Mucosa of descending colon (tissue), 3 donors: ENCODE measurements at regions not wholly inside any gene's neighbourhood (a gene's known extent, or its start where the extent isn't known, plus 50 kb on each side); places are given as distances from the start of the nearest gene placed in this dataset.

Experiments
- ATAC-seq: fragments of 200-7000 bp; cut with Tn5 transposase; one replicate; pipeline ENCODE4 v1.9.1; 2020; ENCODE audit warnings: mild to moderate bottlenecking, moderate library complexity
- DNase-seq, 3 donors: peaks; one replicate each; pipeline ENCODE4 v3.0.0-alpha.2; 2020
- H3K36me3 ChIP-seq: fragments of 200-600 bp; one replicate; pipeline ENCODE4 v1.8.0; 2021; ENCODE audit warnings: low read depth, mild to moderate bottlenecking
- H3K4me1 ChIP-seq: fragments of 200-600 bp; one replicate; pipeline ENCODE4 v1.8.0; 2021; ENCODE audit warnings: low read depth, mild to moderate bottlenecking
- H3K4me3 ChIP-seq: fragments of 200-600 bp; one replicate; pipeline ENCODE4 v1.8.0; 2021; ENCODE audit warnings: mild to moderate bottlenecking
- H3K9me3 ChIP-seq: fragments of 200-600 bp; one replicate; pipeline ENCODE4 v1.8.0; 2021; ENCODE audit warnings: mild to moderate bottlenecking
- intact Hi-C, 2 donors: fragments of 100-400 bp; cut with DNase I in 1 of 2; cut with micrococcal nuclease in 1 of 2; formaldehyde crosslinking; loops; one replicate each; pipeline versions ENCODE4 v1.11.0 to v1.11.1; 2022; cut with DNase I, micrococcal nuclease
- TF ChIP-seq, protein P1 (sequence below): fragments of 200-600 bp; IDR thresholded peaks from one replicate; pipeline ENCODE4 v1.8.0; 2022; ENCODE audit warnings: antibody characterized with exemption, mild to moderate bottlenecking
- donor health status: DM: no; HTN: no; CAD: no; lungs with moderate emphysema.
- donor health status: DM: no; HTN: no; CAD: no.
- donor health status: DM: no; HTN: yes; CAD: no.

DNA sequence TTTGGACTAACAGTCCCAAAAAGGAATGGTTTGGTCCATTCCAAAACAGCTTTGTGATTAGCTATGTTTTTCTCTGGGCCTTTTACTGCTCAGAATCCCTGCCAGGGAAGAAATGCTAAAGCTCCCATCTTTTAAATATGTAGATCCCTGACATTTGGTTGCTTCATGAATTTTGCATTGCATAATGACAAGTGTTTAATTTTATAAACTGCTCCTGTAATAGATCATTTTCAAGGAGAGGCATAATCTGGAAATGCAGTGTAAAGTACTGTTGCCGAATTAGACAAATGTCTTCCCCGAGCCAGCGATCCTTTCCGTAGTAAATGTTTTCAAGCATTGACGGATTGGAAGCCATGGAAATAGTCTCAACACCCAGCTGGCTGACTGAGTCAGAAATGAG, 291.3 kb upstream of the PRKD1 start:
- intact Hi-C loops, result loop anchor here in 1 of 2 donors (10.0 kb wide), 1 partner anchor 664 kb away; no protein-coding TSS in a partner anchor

GRCh38 chr14:30221546-30221945, 293.9 kb upstream of the PRKD1 start:
- intact Hi-C loops, result no loop called here
- TF ChIP-seq, protein P1, sequence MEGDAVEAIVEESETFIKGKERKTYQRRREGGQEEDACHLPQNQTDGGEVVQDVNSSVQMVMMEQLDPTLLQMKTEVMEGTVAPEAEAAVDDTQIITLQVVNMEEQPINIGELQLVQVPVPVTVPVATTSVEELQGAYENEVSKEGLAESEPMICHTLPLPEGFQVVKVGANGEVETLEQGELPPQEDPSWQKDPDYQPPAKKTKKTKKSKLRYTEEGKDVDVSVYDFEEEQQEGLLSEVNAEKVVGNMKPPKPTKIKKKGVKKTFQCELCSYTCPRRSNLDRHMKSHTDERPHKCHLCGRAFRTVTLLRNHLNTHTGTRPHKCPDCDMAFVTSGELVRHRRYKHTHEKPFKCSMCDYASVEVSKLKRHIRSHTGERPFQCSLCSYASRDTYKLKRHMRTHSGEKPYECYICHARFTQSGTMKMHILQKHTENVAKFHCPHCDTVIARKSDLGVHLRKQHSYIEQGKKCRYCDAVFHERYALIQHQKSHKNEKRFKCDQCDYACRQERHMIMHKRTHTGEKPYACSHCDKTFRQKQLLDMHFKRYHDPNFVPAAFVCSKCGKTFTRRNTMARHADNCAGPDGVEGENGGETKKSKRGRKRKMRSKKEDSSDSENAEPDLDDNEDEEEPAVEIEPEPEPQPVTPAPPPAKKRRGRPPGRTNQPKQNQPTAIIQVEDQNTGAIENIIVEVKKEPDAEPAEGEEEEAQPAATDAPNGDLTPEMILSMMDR, result no peak
- no peaks in the 10 kb centered on the region for H3K9me3 ChIP-seq
- H3K36me3 ChIP-seq, result no peaks in the 10 kb centered on the region
- H3K4me1 ChIP-seq, result no peaks in the 10 kb centered on the region
- DNase-seq, result no peak
- no peak overlapping the region for H3K4me3 ChIP-seq
- no peak for ATAC-seq

More for the DNA sequence above, 291.3 kb upstream of the PRKD1 start:
- no peaks in the 10 kb centered on the region for H3K36me3 ChIP-seq
- no peaks in the 10 kb centered on the region for H3K4me1 ChIP-seq
- ATAC-seq, result no peak
- no peak for DNase-seq
- TF ChIP-seq, protein P1, result no peak
- no peaks in the 10 kb centered on the region for H3K9me3 ChIP-seq
- no peak overlapping the region for H3K4me3 ChIP-seq

DNA sequence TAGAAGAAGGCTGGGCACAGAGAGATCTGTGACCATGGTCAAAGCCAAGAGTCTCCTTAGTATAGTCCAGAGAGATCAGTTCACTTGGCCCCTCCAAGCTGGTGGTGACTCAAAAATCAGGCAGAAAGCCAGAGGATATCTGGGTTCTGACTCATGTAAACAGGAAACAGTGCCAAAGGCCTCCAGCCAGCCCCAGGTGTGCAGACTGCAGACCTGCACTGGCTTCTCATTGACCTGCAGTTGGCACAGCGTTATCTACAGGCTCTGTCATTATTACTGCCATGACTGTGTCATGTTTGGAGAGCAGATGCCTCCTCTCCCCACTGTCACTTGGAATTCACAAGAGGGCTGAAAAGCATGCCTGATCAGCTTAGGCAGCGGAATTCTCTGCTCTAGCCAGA, 295.7 kb upstream of the PRKD1 start:
- TF ChIP-seq, protein P1, result no peak
- DNase-seq (peak in 2 of 3 donors; percentile 20 to 41), ATAC-seq (peak; percentile 82)
- no peaks in the 10 kb centered on the region for H3K9me3 ChIP-seq
- H3K4me1 ChIP-seq, result no peaks in the 10 kb centered on the region
- H3K36me3 ChIP-seq, result no peaks in the 10 kb centered on the region
- no peak overlapping the region for H3K4me3 ChIP-seq
- intact Hi-C loops, result no loop called here

DNA sequence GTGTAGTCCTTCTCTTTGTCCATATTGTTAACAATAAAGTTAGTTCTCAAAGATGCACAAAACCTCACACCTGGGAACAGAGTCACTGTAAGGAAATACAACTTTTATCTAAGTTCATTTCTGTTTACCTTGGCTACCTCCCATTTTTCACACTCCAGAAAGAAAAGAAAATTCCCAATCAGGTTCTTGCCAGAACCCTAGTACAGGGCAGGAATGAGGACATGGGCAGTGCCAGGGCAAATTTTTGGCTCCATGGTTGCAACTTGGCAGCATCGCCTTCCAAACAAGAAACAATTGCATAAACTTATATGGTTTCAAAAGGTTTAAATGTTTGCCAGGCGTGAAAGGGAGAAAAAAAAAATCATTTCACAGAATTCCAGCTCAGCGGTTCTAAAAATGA, 296.3 kb upstream of the PRKD1 start:
- TF ChIP-seq, protein P1, result no peak
- intact Hi-C loops, result no loop called here
- Histone ChIP-seq H3K4me1 (no peaks in the 10 kb centered on the region), H3K36me3 (no peaks in the 10 kb centered on the region), H3K4me3 (no peak overlapping the region), H3K9me3 (no peaks in the 10 kb centered on the region)
- DNase-seq (no peak), ATAC-seq (peak; percentile 20)

DNA sequence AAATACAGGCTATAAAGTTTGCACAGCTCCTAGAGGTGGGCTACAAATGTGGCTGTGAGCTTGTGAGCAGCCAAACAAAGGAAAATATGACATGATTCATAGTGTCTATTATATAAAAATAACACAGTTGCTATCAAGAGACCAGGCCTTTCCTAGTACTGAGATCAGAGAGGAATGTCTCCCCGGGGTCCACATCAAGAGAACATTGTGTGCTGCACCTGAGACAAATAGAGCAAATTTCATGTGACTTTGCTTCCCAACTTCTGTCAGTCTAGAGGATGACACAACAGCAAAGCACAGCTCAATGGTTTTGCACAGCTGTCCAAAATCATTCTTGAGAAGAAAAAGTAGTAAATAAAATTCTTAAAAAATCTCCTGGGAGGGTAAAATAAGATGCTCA, 297.5 kb upstream of the PRKD1 start:
- no peak for ATAC-seq
- no peak for DNase-seq
- Histone ChIP-seq H3K36me3 (no peaks in the 10 kb centered on the region), H3K4me3 (no peak overlapping the region), H3K4me1 (no peaks in the 10 kb centered on the region), H3K9me3 (no peaks in the 10 kb centered on the region)
- TF ChIP-seq, protein P1, result no peak
- intact Hi-C loops, result no loop called here

- TF ChIP-seq, protein P1, result no peak
- H3K4me3 ChIP-seq, result no peak overlapping the region
- H3K9me3 ChIP-seq, result no peaks in the 10 kb centered on the region
- DNase-seq (peak in 1 of 3 donors; percentile 4), ATAC-seq (no peak)
- H3K36me3 ChIP-seq, result no peaks in the 10 kb centered on the region
- intact Hi-C loops, result no loop called here
- H3K4me1 ChIP-seq, result no peaks in the 10 kb centered on the region
Observed at GRCh38 chr14:30227436-30227835, 299.8 kb upstream of the PRKD1 start.
